ENCODE measurements at regions not wholly inside any gene's neighbourhood (a gene's known extent, or its start where the extent isn't known, plus 50 kb on each side); places are given as distances from the start of the nearest gene placed in this dataset.

GRCh38 chr2:200189964-200190363 is 116.5 kb upstream of the SPATS2L start:
- DNase-seq (ENCODE audit: low read depth) (peak; percentile 23), FAIRE-seq (no peak)
- Histone ChIP-seq H4K20me1 (ENCODE audit: insufficient read depth, low read length) (no peaks in the 10 kb centered on the region), H3K4me1 (ENCODE audit: insufficient read depth, low read length) (no peaks in the 10 kb centered on the region), H3K4me3 (ENCODE audit: insufficient read depth, low read depth, low read length) (no peak overlapping the region), H3K36me3 (ENCODE audit: insufficient read depth, low read length) (no peaks in the 10 kb centered on the region), H3K4me2 (ENCODE audit: low read length) (no peak overlapping the region), H3K27me3 (ENCODE audit: insufficient read depth, low read length) (peaks cover 2% of the 10 kb centered on the region), H2AFZ (ENCODE audit: low read depth, low read length) (no peak overlapping the region), H3K9me3 (ENCODE audit: insufficient read depth, low read depth, low read length) (no peaks in the 10 kb centered on the region), H3K9ac (ENCODE audit: low read length) (no peak overlapping the region), H3K79me2 (ENCODE audit: insufficient read depth, low read length) (no peaks in the 10 kb centered on the region), H3K27ac (ENCODE audit: low read depth, low read length) (no peak overlapping the region)
- Mint-ChIP-seq H3K27ac (ENCODE audit: unreplicated experiment) (no peak overlapping the region), H3K27me3 (ENCODE audit: low read depth, unreplicated experiment) (peaks cover 4% of the 10 kb centered on the region), H3K4me1 (ENCODE audit: low read depth, unreplicated experiment) (peaks cover 20% of the 10 kb centered on the region), H3K36me3 (ENCODE audit: low read depth, unreplicated experiment) (peaks cover 2% of the 10 kb centered on the region), H3K9me3 (ENCODE audit: unreplicated experiment) (no peaks in the 10 kb centered on the region), H3K4me3 (ENCODE audit: unreplicated experiment) (no peak overlapping the region)
- TF ChIP-seq EZH2 (IDR thresholded peaks at IDR 0.05; ENCODE audit: insufficient read depth, low read length) = no peak
- TF ChIP-seq, protein P1, sequence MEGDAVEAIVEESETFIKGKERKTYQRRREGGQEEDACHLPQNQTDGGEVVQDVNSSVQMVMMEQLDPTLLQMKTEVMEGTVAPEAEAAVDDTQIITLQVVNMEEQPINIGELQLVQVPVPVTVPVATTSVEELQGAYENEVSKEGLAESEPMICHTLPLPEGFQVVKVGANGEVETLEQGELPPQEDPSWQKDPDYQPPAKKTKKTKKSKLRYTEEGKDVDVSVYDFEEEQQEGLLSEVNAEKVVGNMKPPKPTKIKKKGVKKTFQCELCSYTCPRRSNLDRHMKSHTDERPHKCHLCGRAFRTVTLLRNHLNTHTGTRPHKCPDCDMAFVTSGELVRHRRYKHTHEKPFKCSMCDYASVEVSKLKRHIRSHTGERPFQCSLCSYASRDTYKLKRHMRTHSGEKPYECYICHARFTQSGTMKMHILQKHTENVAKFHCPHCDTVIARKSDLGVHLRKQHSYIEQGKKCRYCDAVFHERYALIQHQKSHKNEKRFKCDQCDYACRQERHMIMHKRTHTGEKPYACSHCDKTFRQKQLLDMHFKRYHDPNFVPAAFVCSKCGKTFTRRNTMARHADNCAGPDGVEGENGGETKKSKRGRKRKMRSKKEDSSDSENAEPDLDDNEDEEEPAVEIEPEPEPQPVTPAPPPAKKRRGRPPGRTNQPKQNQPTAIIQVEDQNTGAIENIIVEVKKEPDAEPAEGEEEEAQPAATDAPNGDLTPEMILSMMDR (IDR thresholded peaks at IDR 0.05; ENCODE audit: insufficient read depth, low read depth, low read length) = no peak

- H4K20me1 ChIP-seq (ENCODE audit: insufficient read depth, low read length) = no peaks in the 10 kb centered on the region
- FAIRE-seq (no peak), DNase-seq (ENCODE audit: low read depth) (no peak)
- H3K27ac ChIP-seq (ENCODE audit: low read depth, low read length) = no peak overlapping the region
- Mint-ChIP-seq H3K4me3 (ENCODE audit: unreplicated experiment) (no peak overlapping the region), H3K4me1 (ENCODE audit: low read depth, unreplicated experiment) (peaks cover 7% of the 10 kb centered on the region), H3K9me3 (ENCODE audit: unreplicated experiment) (no peaks in the 10 kb centered on the region), H3K27me3 (ENCODE audit: low read depth, unreplicated experiment) (peaks cover 4% of the 10 kb centered on the region), H3K36me3 (ENCODE audit: low read depth, unreplicated experiment) (no peaks in the 10 kb centered on the region), H3K27ac (ENCODE audit: unreplicated experiment) (no peak overlapping the region)
- no peaks in the 10 kb centered on the region for H3K79me2 ChIP-seq (ENCODE audit: insufficient read depth, low read length)
- H3K9me3 ChIP-seq (ENCODE audit: insufficient read depth, low read depth, low read length) = no peaks in the 10 kb centered on the region
- H2AFZ ChIP-seq (ENCODE audit: low read depth, low read length) = no peak overlapping the region
- H3K4me3 ChIP-seq (ENCODE audit: insufficient read depth, low read depth, low read length) = no peak overlapping the region
- no peak overlapping the region for H3K4me2 ChIP-seq (ENCODE audit: low read length)
- peaks cover 2% of the 10 kb centered on the region for H3K27me3 ChIP-seq (ENCODE audit: insufficient read depth, low read length)
- no peaks in the 10 kb centered on the region for H3K36me3 ChIP-seq (ENCODE audit: insufficient read depth, low read length)
- no peaks in the 10 kb centered on the region for H3K4me1 ChIP-seq (ENCODE audit: insufficient read depth, low read length)
- H3K9ac ChIP-seq (ENCODE audit: low read length) = no peak overlapping the region
- no peak for TF ChIP-seq EZH2 (IDR thresholded peaks at IDR 0.05; ENCODE audit: insufficient read depth, low read length)
- TF ChIP-seq, protein P1 (IDR thresholded peaks at IDR 0.05; ENCODE audit: insufficient read depth, low read depth, low read length) = no peak
These were observed 113.2 kb upstream of the SPATS2L start for GRCh38 chr2:200193331-200193730.

DNA sequence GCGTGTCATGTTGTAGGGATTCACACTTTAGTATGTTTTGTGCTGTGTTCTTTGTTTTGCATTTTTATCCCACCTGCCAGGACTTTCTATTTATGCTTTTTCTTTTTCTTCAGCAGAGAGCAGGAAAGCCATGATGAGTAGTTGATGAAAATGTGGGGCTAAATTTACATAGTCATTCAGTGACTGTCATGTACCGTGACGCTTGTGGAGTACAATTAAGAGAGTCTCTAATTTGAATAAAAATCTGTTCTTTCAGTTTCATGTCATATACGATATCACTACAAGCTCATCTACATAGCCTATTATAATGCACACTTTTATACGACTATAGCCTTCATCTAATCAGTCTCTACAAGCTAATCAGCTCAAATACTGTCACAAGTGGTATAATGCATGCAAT is 112.7 kb upstream of the SPATS2L start:
- no peak overlapping the region for H3K4me3 Mint-ChIP-seq (ENCODE audit: unreplicated experiment)
- no peaks in the 10 kb centered on the region for H4K20me1 ChIP-seq (ENCODE audit: insufficient read depth, low read length)
- H3K36me3 ChIP-seq (ENCODE audit: insufficient read depth, low read length) = no peaks in the 10 kb centered on the region
- H3K4me3 ChIP-seq (ENCODE audit: insufficient read depth, low read depth, low read length) = no peak overlapping the region
- no peak overlapping the region for H3K4me2 ChIP-seq (ENCODE audit: low read length)
- peaks cover 2% of the 10 kb centered on the region for H3K27me3 ChIP-seq (ENCODE audit: insufficient read depth, low read length)
- no peak overlapping the region for H3K27ac Mint-ChIP-seq (ENCODE audit: unreplicated experiment)
- no peaks in the 10 kb centered on the region for H3K79me2 ChIP-seq (ENCODE audit: insufficient read depth, low read length)
- H3K4me1 Mint-ChIP-seq (ENCODE audit: low read depth, unreplicated experiment) = peaks cover 6% of the 10 kb centered on the region
- peaks cover 4% of the 10 kb centered on the region for H3K27me3 Mint-ChIP-seq (ENCODE audit: low read depth, unreplicated experiment)
- TF ChIP-seq EZH2 (IDR thresholded peaks at IDR 0.05; ENCODE audit: insufficient read depth, low read length) = no peak
- TF ChIP-seq, protein P1 (IDR thresholded peaks at IDR 0.05; ENCODE audit: insufficient read depth, low read depth, low read length) = no peak
- no peaks in the 10 kb centered on the region for H3K9me3 Mint-ChIP-seq (ENCODE audit: unreplicated experiment)
- no peaks in the 10 kb centered on the region for H3K36me3 Mint-ChIP-seq (ENCODE audit: low read depth, unreplicated experiment)
- no peaks in the 10 kb centered on the region for H3K9me3 ChIP-seq (ENCODE audit: insufficient read depth, low read depth, low read length)
- H3K4me1 ChIP-seq (ENCODE audit: insufficient read depth, low read length) = no peaks in the 10 kb centered on the region
- FAIRE-seq (no peak), DNase-seq (ENCODE audit: low read depth) (no peak)
- no peak overlapping the region for H3K9ac ChIP-seq (ENCODE audit: low read length)
- no peak overlapping the region for H3K27ac ChIP-seq (ENCODE audit: low read depth, low read length)
- H2AFZ ChIP-seq (ENCODE audit: low read depth, low read length) = no peak overlapping the region

Measured in astrocyte (in vitro differentiated cells and primary cell).